GM12878 (cell line): ENCODE measurements at regions not wholly inside any gene's neighbourhood (a gene's known extent, or its start where the extent isn't known, plus 50 kb on each side); places are given as distances from the start of the nearest gene placed in this dataset.

Source experiments
- ATAC-seq: fragments of 200-7000 bp; cut with Tn5 transposase; 3 replicates; pipeline ENCODE4 v1.9.1; 2020; ENCODE audit warnings: mild to moderate bottlenecking, moderate library complexity
- BruUV-seq: library from RNA; stranded (reverse); fragments of 400-500 nt; replicated peaks from 2 replicates; lab custom pipeline; 2021; lab: Mats Ljungman, UMichigan
- CTCF ChIA-PET: fragments of 300-600 bp; sonication (Branson Sonifier 250); formaldehyde crosslinking; extraction: SDS; loops from one replicate; lab custom pipeline; 2021; ENCODE audit warnings: inconsistent platforms; lab: Yijun Ruan, JAX
- POLR2A ChIA-PET: fragments of 350-600 bp; formaldehyde crosslinking; extraction: SDS; loops from one replicate; lab custom pipeline; 2021; ENCODE audit warnings: inconsistent platforms; lab: Charles Lee
- RAD21 ChIA-PET: fragments of 300-600 bp; sonication (Branson Sonifier 250); formaldehyde crosslinking; loops from one replicate; lab custom pipeline; 2023; ENCODE audit warnings: antibody characterized with exemption; ENCODE audit not compliant: unreplicated experiment; lab: Charles Lee
- SMC1A ChIA-PET: fragments of 300-600 bp; sonication (Branson Sonifier 250); formaldehyde crosslinking; loops from one replicate; lab custom pipeline; 2023; ENCODE audit not compliant: unreplicated experiment, uncharacterized antibody; lab: Charles Lee
- DNase-seq: peaks from one replicate; pipeline ENCODE4 v3.0.0-alpha.2; 2011; ENCODE audit warnings: low read depth, low spot score
- FAIRE-seq: peaks from 3 replicates; lab custom pipeline; 2011; peaks lifted over from hg19 to GRCh38; lab: Jason Lieb, UNC
- H2AFZ ChIP-seq: 2 replicates; pipeline ENCODE4 v1.6.0; 2011; ENCODE audit warnings: low read depth, low read length, control low read depth; ENCODE audit not compliant: control insufficient read depth
- H3K27ac ChIP-seq: 2 replicates; pipeline ENCODE4 v1.5.1; 2011; ENCODE audit warnings: control low read depth; ENCODE audit not compliant: control insufficient read depth, insufficient read depth
- H3K27me3 ChIP-seq, 2 experiments: replicated peaks in 1 of 2; 2 replicates each; pipeline versions ENCODE4 v1.6.0 to v1.6.1; 2011; ENCODE audit warnings: low read length in 1 of 2; ENCODE audit not compliant: control insufficient read depth in 2 of 2, insufficient read depth in 2 of 2
- H3K36me3 ChIP-seq, 2 experiments: 2 replicates each; pipeline ENCODE4 v1.5.1; 2011; ENCODE audit warnings: low read length in 1 of 2; ENCODE audit not compliant: control insufficient read depth in 2 of 2, insufficient read depth in 2 of 2
- H3K4me1 ChIP-seq: 2 replicates; pipeline ENCODE4 v1.6.1; 2011; ENCODE audit warnings: mild to moderate bottlenecking, low read length, moderate library complexity, mixed read lengths; ENCODE audit not compliant: control insufficient read depth, insufficient read depth
- H3K4me2 ChIP-seq: 2 replicates; pipeline ENCODE4 v1.6.0; 2011; ENCODE audit warnings: control low read depth; ENCODE audit not compliant: control insufficient read depth, insufficient read depth
- H3K4me3 ChIP-seq: fragments of 200-600 bp; sonication (generic); 2 replicates; pipeline ENCODE4 v1.5.1; 2016
- H3K79me2 ChIP-seq: 2 replicates; pipeline ENCODE4 v1.6.0; 2011; ENCODE audit warnings: low read length; ENCODE audit not compliant: control insufficient read depth, insufficient read depth
- H3K9ac ChIP-seq: 2 replicates; pipeline ENCODE4 v1.8.0; 2011; ENCODE audit warnings: low read length, control low read depth, mixed read lengths; ENCODE audit not compliant: control insufficient read depth, insufficient read depth
- H3K9me3 ChIP-seq: replicated peaks from 3 replicates; pipeline ENCODE4 v1.5.1; 2011; ENCODE audit warnings: mild to moderate bottlenecking, low read length; ENCODE audit not compliant: control insufficient read depth, insufficient read depth
- H4K20me1 ChIP-seq: 2 replicates; pipeline ENCODE4 v1.6.0; 2011; ENCODE audit not compliant: control insufficient read depth, insufficient read depth
- IKZF1 ChIP-seq: fragments of 450-650 bp; conservative IDR thresholded peaks from 2 replicates; pipeline ENCODE4 v1.6.1; 2017; ENCODE audit warnings: antibody characterized with exemption, mild to moderate bottlenecking
- MTA2 ChIP-seq: fragments of 450-650 bp; IDR thresholded peaks from 2 replicates; pipeline ENCODE4 v1.6.1; 2016; ENCODE audit warnings: low read depth, mild to moderate bottlenecking, moderate library complexity
- RELB ChIP-seq: fragments of 450-650 bp; IDR thresholded peaks from 2 replicates; pipeline ENCODE4 v1.6.1; 2017; ENCODE audit warnings: low read depth, mild to moderate bottlenecking, moderate library complexity
- WGBS: methylation state at CpG from one replicate; pipeline ENCODE4 v1.1.6; 2016; ENCODE audit warnings: low lambda C conversion rate; ENCODE audit not compliant: insufficient replicate concordance, insufficient coverage; ENCODE audit errors: missing lambda C conversion rate; 5-methylcytosine and 5-hydroxymethylcytosine counted together
- in situ Hi-C: fragments of 300-500 bp; cut with MboI; formaldehyde crosslinking; loops from 9 replicates; pipeline ENCODE4 v1.14.3; 2018; ENCODE audit warnings: mixed read lengths
- intact Hi-C: fragments of 100-400 bp; cut with micrococcal nuclease; formaldehyde crosslinking; loops from one replicate; pipeline ENCODE4 v1.14.2; 2022; ENCODE audit not compliant: unreplicated experiment
- TF ChIP-seq, protein P1 (sequence below): fragments of 150-350 bp; IDR thresholded peaks from 2 replicates; pipeline ENCODE4 v1.6.1; 2014; ENCODE audit warnings: mild to moderate bottlenecking, low read depth, low read length
- TF ChIP-seq, protein P2 (sequence below): fragments of 450-650 bp; IDR thresholded peaks from 2 replicates; pipeline ENCODE4 v1.6.1; 2017; ENCODE audit warnings: mild to moderate bottlenecking, moderate library complexity

DNA sequence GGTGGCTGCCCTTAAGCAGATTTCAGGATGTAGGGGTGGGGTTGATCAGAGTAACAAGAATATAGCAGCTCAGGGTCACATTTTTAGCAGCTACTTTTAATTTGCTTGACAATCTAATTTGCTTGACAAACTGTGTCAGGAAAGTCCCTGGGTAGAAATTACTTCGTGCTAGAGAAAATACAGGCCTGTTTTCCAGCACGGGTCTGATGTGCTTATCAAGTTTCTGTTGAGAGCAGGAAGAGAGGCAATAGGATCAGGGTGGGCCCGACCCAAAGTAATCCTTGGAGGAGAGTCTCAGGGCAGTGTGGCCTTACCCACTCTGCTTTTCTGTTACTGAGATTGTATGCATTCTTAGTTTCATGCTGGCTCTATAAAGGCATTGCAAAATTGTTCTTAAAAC lies 221.5 kb downstream of the TSN start:
- TF ChIP-seq RELB (peak; percentile 70; the same call in 1 of the 2 replicates), IKZF1 (0 out of 2 replicates have a peak, but pooled peaks have one; percentile 21), MTA2 (peak; percentile 20; the same call in 1 of the 2 replicates)
- TF ChIP-seq, protein P1, sequence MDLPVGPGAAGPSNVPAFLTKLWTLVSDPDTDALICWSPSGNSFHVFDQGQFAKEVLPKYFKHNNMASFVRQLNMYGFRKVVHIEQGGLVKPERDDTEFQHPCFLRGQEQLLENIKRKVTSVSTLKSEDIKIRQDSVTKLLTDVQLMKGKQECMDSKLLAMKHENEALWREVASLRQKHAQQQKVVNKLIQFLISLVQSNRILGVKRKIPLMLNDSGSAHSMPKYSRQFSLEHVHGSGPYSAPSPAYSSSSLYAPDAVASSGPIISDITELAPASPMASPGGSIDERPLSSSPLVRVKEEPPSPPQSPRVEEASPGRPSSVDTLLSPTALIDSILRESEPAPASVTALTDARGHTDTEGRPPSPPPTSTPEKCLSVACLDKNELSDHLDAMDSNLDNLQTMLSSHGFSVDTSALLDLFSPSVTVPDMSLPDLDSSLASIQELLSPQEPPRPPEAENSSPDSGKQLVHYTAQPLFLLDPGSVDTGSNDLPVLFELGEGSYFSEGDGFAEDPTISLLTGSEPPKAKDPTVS = no peak
- TF ChIP-seq, protein P2, sequence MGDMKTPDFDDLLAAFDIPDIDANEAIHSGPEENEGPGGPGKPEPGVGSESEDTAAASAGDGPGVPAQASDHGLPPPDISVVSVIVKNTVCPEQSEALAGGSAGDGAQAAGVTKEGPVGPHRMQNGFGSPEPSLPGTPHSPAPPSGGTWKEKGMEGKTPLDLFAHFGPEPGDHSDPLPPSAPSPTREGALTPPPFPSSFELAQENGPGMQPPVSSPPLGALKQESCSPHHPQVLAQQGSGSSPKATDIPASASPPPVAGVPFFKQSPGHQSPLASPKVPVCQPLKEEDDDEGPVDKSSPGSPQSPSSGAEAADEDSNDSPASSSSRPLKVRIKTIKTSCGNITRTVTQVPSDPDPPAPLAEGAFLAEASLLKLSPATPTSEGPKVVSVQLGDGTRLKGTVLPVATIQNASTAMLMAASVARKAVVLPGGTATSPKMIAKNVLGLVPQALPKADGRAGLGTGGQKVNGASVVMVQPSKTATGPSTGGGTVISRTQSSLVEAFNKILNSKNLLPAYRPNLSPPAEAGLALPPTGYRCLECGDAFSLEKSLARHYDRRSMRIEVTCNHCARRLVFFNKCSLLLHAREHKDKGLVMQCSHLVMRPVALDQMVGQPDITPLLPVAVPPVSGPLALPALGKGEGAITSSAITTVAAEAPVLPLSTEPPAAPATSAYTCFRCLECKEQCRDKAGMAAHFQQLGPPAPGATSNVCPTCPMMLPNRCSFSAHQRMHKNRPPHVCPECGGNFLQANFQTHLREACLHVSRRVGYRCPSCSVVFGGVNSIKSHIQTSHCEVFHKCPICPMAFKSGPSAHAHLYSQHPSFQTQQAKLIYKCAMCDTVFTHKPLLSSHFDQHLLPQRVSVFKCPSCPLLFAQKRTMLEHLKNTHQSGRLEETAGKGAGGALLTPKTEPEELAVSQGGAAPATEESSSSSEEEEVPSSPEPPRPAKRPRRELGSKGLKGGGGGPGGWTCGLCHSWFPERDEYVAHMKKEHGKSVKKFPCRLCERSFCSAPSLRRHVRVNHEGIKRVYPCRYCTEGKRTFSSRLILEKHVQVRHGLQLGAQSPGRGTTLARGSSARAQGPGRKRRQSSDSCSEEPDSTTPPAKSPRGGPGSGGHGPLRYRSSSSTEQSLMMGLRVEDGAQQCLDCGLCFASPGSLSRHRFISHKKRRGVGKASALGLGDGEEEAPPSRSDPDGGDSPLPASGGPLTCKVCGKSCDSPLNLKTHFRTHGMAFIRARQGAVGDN = peak; percentile 70
- TF ChIP-seq, all 136 proteins: peak for 4
- no peak for DNase-seq
- Histone ChIP-seq H3K4me2 (no peak overlapping the region), H3K9me3 (no peaks in the 10 kb centered on the region; the same call in 2 of the 3 replicates), H3K79me2 (no peaks in the 10 kb centered on the region), H4K20me1 (no peaks in the 10 kb centered on the region), H3K27ac (no peak overlapping the region), H3K36me3 (no peaks in the 10 kb centered on the region), H3K9ac (no peak overlapping the region), H2AFZ (no peak overlapping the region; the same call in 1 of the 2 replicates), H3K4me1 (no peaks in the 10 kb centered on the region), H3K4me3 (no peak overlapping the region), H3K27me3 (no peaks in the 10 kb centered on the region)
- no TSS peak for BruUV-seq
- intact Hi-C loops (loop anchor here (5.0 to 10.0 kb wide), 2 partner anchors 478 to 730 kb away; no protein-coding TSS in a partner anchor), in situ Hi-C loops (loop anchor here (10.0 kb wide), 1 partner anchor 768 kb away; no protein-coding TSS in a partner anchor)
- SMC1A ChIA-PET = interaction anchor here (0.6 to 1.5 kb wide), 9 partner anchors 15 to 773 kb away, joined by 3 to 4 read pairs (median 3); no protein-coding TSS in a partner anchor
- FAIRE-seq = peak; percentile 35
- 14% methylated on average over 3 of the region's 3 CpGs for WGBS
- RAD21 ChIA-PET = interaction anchor here (0.7 to 2.2 kb wide), 6 partner anchors 9 to 777 kb away, joined by 3 to 6 read pairs (median 3); no protein-coding TSS in a partner anchor
- no peak for ATAC-seq
- CTCF ChIA-PET = interaction anchor here (0.6 to 1.5 kb wide), 6 partner anchors 18 to 757 kb away, joined by 3 to 6 read pairs (median 3); no protein-coding TSS in a partner anchor
- POLR2A ChIA-PET = no interaction called here
